ENCODE measurements at regions not wholly inside any gene's neighbourhood (a gene's known extent, or its start where the extent isn't known, plus 50 kb on each side); places are given as distances from the start of the nearest gene placed in this dataset.

DNA sequence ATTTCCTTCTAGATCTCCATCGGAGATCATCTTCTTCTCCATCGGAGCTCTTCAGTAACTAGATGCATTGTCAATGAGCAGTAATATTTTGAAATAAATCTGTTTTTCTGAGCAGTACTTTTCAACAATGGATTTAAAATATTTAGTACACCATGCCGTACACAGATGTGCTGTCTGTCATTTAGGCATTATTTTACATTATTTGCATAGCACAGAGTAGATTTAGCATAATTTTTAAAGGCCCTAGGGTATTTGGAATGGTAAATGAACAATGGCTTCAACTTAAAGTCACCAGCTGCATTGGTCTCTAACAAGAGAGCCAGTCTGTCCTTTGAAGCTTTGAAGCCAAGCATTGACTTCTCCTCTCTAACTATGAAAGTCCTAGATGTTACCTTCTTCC lies 95.4 kb upstream of the ANKFN1 start:
- H3K36me3 ChIP-seq (ENCODE audit: control insufficient read depth in 2 of 4, insufficient read depth in 4 of 4, low read length in 3 of 4): no peaks in the 10 kb centered on the region
- H3K23ac ChIP-seq (ENCODE audit: insufficient read length): no peak overlapping the region
- FAIRE-seq (no peak), DNase-seq (ENCODE audit: low read depth in 1 of 2, low spot score in 2 of 2) (no peak)
- no peaks in the 10 kb centered on the region for H3K79me1 ChIP-seq (ENCODE audit: low read depth, low read length)
- no peak overlapping the region for H3K14ac ChIP-seq (ENCODE audit: insufficient read length)
- no peaks in the 10 kb centered on the region for H3K9me3 ChIP-seq (ENCODE audit: insufficient read depth in 2 of 2, low read depth in 1 of 2, low read length in 1 of 2)
- no peak overlapping the region for H3K9ac ChIP-seq (replicated peaks in 1 of 4; ENCODE audit: extremely low read depth in 1 of 4, low read depth in 3 of 4, low read length in 3 of 4)
- 90% methylated on average over 3 of the region's 3 CpGs; no CpG with 5 or more reads in 1 of the 2 experiments for WGBS, 2 experiments (ENCODE audit: extremely low coverage in 1 of 2, insufficient coverage in 1 of 2, insufficient read length in 1 of 2, insufficient replicate concordance in 2 of 2, low coverage in 1 of 2, low lambda C conversion rate in 2 of 2, missing lambda C conversion rate in 1 of 2)
- no peak overlapping the region for H3K18ac ChIP-seq (ENCODE audit: extremely low read depth, low read length)
- no peak overlapping the region for H2BK15ac ChIP-seq (ENCODE audit: low read length)
- H3K4me2 ChIP-seq (ENCODE audit: insufficient read depth in 1 of 2, low read depth in 2 of 2, low read length in 2 of 2): no peak overlapping the region
- H2AFZ ChIP-seq (ENCODE audit: low read length): no peak overlapping the region
- H3K27me3 ChIP-seq (replicated peaks in 1 of 4; ENCODE audit: control insufficient read depth in 3 of 4, extremely low read depth in 1 of 4, insufficient read depth in 3 of 4, low read length in 3 of 4): no peaks in the 10 kb centered on the region
- CTCF ChIA-PET (ENCODE audit: partially characterized antibody): no interaction called here
- no peak overlapping the region for H2AK5ac ChIP-seq (ENCODE audit: low read depth, low read length)
- no peaks in the 10 kb centered on the region for H3K4me1 ChIP-seq (replicated peaks in 1 of 4; ENCODE audit: control insufficient read depth in 3 of 4, insufficient read depth in 4 of 4, low read length in 3 of 4)
- no peaks in the 10 kb centered on the region for H4K20me1 ChIP-seq (replicated peaks in 1 of 2; ENCODE audit: control insufficient read depth in 1 of 2, insufficient read depth in 2 of 2, low read length in 2 of 2)
- no peak overlapping the region for H3K56ac ChIP-seq (replicated peaks; ENCODE audit: insufficient read length, low read depth, low read length)
- no peak overlapping the region for H3K4ac ChIP-seq (replicated peaks; ENCODE audit: insufficient read length, low read depth, low read length)
- no peak overlapping the region for H3K4me3 ChIP-seq (ENCODE audit: extremely low read depth in 1 of 4, insufficient read depth in 2 of 4, low read depth in 3 of 4, low read length in 4 of 4)
- no peak overlapping the region for H2BK5ac ChIP-seq (ENCODE audit: low read depth, low read length)
- no peak overlapping the region for H2BK120ac ChIP-seq (replicated peaks; ENCODE audit: low read depth, low read length)
- H2BK20ac ChIP-seq (ENCODE audit: low read length): no peak overlapping the region
- H4K8ac ChIP-seq (ENCODE audit: extremely low read depth, insufficient read depth, low read length): no peak overlapping the region
- H3K27ac ChIP-seq (ENCODE audit: low read depth, low read length): no peak overlapping the region
- H2BK12ac ChIP-seq (ENCODE audit: low read depth, low read length): no peak overlapping the region
- POLR2A ChIA-PET (ENCODE audit: partially characterized antibody): no interaction called here
- no peaks in the 10 kb centered on the region for H3K23me2 ChIP-seq (ENCODE audit: low read depth, low read length)
- no peak overlapping the region for H4K91ac ChIP-seq (replicated peaks; ENCODE audit: insufficient read length, low read length)
- TF ChIP-seq TEAD4 (IDR thresholded peaks at IDR 0.05; ENCODE audit: low read depth, low read length) (no peak), CEBPB (IDR thresholded peaks at IDR 0.05; ENCODE audit: low read depth, low read length) (no peak), EGR1 (IDR thresholded peaks at IDR 0.05; ENCODE audit: borderline replicate concordance, low read depth, low read length) (no peak), TAF1 (IDR thresholded peaks at IDR 0.05; ENCODE audit: low read depth, low read length) (no peak), RNF2 (IDR thresholded peaks at IDR 0.05; ENCODE audit: borderline replicate concordance, low read depth, low read length, missing control alignments, poor library complexity, severe bottlenecking) (no peak), TBP (IDR thresholded peaks at IDR 0.05; ENCODE audit: low read depth, low read length) (no peak), MAFK (IDR thresholded peaks at IDR 0.05; ENCODE audit: low read depth, low read length) (no peak), SUZ12 (IDR thresholded peaks at IDR 0.05; ENCODE audit: low read length) (no peak), CBX8 (IDR thresholded peaks at IDR 0.05; ENCODE audit: borderline replicate concordance, low read depth, low read length) (no peak), ASH2L (IDR thresholded peaks at IDR 0.05; ENCODE audit: low read length) (no peak), TAF7 (optimal IDR thresholded peaks at IDR 0.05; ENCODE audit: borderline replicate concordance, low read depth, low read length) (no peak)
- H4K5ac ChIP-seq (ENCODE audit: insufficient read length, low read depth, low read length): no peak overlapping the region
- no peaks in the 10 kb centered on the region for H3K79me2 ChIP-seq (ENCODE audit: control insufficient read depth in 1 of 2, insufficient read depth in 2 of 2, low read length in 2 of 2)
